ENCODE measurements at regions not wholly inside any gene's neighbourhood (a gene's known extent, or its start where the extent isn't known, plus 50 kb on each side); places are given as distances from the start of the nearest gene placed in this dataset.

- TF ChIP-seq, protein P1, sequence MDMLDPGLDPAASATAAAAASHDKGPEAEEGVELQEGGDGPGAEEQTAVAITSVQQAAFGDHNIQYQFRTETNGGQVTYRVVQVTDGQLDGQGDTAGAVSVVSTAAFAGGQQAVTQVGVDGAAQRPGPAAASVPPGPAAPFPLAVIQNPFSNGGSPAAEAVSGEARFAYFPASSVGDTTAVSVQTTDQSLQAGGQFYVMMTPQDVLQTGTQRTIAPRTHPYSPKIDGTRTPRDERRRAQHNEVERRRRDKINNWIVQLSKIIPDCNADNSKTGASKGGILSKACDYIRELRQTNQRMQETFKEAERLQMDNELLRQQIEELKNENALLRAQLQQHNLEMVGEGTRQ (IDR thresholded peaks at IDR 0.05; ENCODE audit: low read depth, low read length) = no peak
- no peak for TF ChIP-seq MAZ (IDR thresholded peaks at IDR 0.05; ENCODE audit: borderline replicate concordance, low read depth, low read length)
- no peak for TF ChIP-seq SMC3 (IDR thresholded peaks at IDR 0.05; ENCODE audit: low read depth, low read length)
- TF ChIP-seq MAFK (IDR thresholded peaks at IDR 0.05; ENCODE audit: low read depth, low read length) = no peak
- no peak for TF ChIP-seq NFE2L2 (IDR thresholded peaks at IDR 0.05; ENCODE audit: low read depth, low read length)
- no peak for TF ChIP-seq CHD1 (IDR thresholded peaks at IDR 0.05; ENCODE audit: low read depth, low read length)
- TF ChIP-seq RAD21 (IDR thresholded peaks at IDR 0.05; ENCODE audit: low read length) = no peak
- TF ChIP-seq POLR2A (IDR thresholded peaks at IDR 0.05; ENCODE audit: low read depth, low read length) = no peak
- TF ChIP-seq CEBPB (IDR thresholded peaks at IDR 0.05; ENCODE audit: low read depth, low read length) = no peak
- TF ChIP-seq RCOR1 (IDR thresholded peaks at IDR 0.05; ENCODE audit: insufficient replicate concordance, low read length) = no peak
- TF ChIP-seq CTCF (conservative IDR thresholded peaks at IDR 0.05; ENCODE audit: low read depth, low read length) = no peak
- no peak for TF ChIP-seq FOS (IDR thresholded peaks at IDR 0.05; ENCODE audit: low read depth, low read length)
- no peak for TF ChIP-seq MXI1 (IDR thresholded peaks at IDR 0.05; ENCODE audit: borderline replicate concordance, low read depth, low read length)
- no peak for TF ChIP-seq BHLHE40 (IDR thresholded peaks at IDR 0.05; ENCODE audit: low read depth, low read length)
- no peak for TF ChIP-seq ELK1 (IDR thresholded peaks at IDR 0.05; ENCODE audit: borderline replicate concordance, low read depth, low read length)
- no peak for TF ChIP-seq RFX5 (IDR thresholded peaks at IDR 0.05; ENCODE audit: low read depth, low read length)
- dilution Hi-C loops (cut with HindIII; ENCODE audit: low sequenced_read_pairs, unreplicated experiment) = no loop called here
These were observed 342.8 kb upstream of the CCNG1 start for GRCh38 chr5:163094492-163095180.

More at GRCh38 chr5:163094492-163095180, 342.8 kb upstream of the CCNG1 start:
- H3K4me1 ChIP-seq (ENCODE audit: control insufficient read depth, insufficient read depth, low read length) = no peaks in the 10 kb centered on the region
- in situ Hi-C loops (cut with MboI; ENCODE audit: low sequenced_read_pairs) = no loop called here
- no peak overlapping the region for H3K14ac ChIP-seq (replicated peaks; ENCODE audit: low read depth, low read length)
- ATAC-seq (ENCODE audit: low read depth) (no peak), DNase-seq (no peak)
- H3K4ac ChIP-seq (ENCODE audit: low read depth, low read length) = no peak overlapping the region
- H2BK5ac ChIP-seq (ENCODE audit: low read depth, low read length, poor library complexity, severe bottlenecking) = no peak overlapping the region
- no peak overlapping the region for H3K23ac ChIP-seq (ENCODE audit: low read depth, low read length)
- intact Hi-C loops (cut with micrococcal nuclease) = no loop called here
- no peaks in the 10 kb centered on the region for H3K27me3 ChIP-seq (ENCODE audit: control insufficient read depth, insufficient read depth, low read length)
- no TSS peak for BruUV-seq (replicated peaks)
- H4K8ac ChIP-seq (ENCODE audit: low read depth in 2 of 2, low read length in 2 of 2) = no peak overlapping the region
- no peak overlapping the region for H2BK20ac ChIP-seq (ENCODE audit: low read depth, low read length)
- H2AK5ac ChIP-seq (ENCODE audit: low read depth, low read length) = no peak overlapping the region
- H3K9me3 ChIP-seq (ENCODE audit: control insufficient read depth, insufficient read depth, low read length) = no peaks in the 10 kb centered on the region
- H2AK9ac ChIP-seq (replicated peaks; ENCODE audit: low read depth, low read length, poor library complexity) = no peak overlapping the region
- H2BK15ac ChIP-seq (ENCODE audit: low read depth, low read length) = no peak overlapping the region
- H2BK120ac ChIP-seq (ENCODE audit: low read depth, low read length) = no peak overlapping the region
- H3K4me3 ChIP-seq (ENCODE audit: insufficient read depth, low read depth, low read length) = no peak overlapping the region
- no peak overlapping the region for H4K91ac ChIP-seq (ENCODE audit: insufficient read depth, low read depth, low read length)
- no peaks in the 10 kb centered on the region for H3K36me3 ChIP-seq (ENCODE audit: control insufficient read depth, insufficient read depth, low read length)
- no peaks in the 10 kb centered on the region for H4K20me1 ChIP-seq (ENCODE audit: insufficient read depth, low read length)
- no peak overlapping the region for H4K5ac ChIP-seq (ENCODE audit: low read depth, low read length)
- ChIA-PET POLR2A (ENCODE audit: unreplicated experiment) (no interaction called here), CTCF (no interaction called here)
- H3K27ac ChIP-seq (ENCODE audit: insufficient read depth, low read length) = no peak overlapping the region
- no CpG with 5 or more reads among the region's 8 CpGs for WGBS, 2 experiments (ENCODE audit: extremely low coverage in 2 of 2, insufficient read length in 1 of 2)
- no peaks in the 10 kb centered on the region for H3K9me1 ChIP-seq (ENCODE audit: insufficient read depth, low read length)
- H3K79me1 ChIP-seq (ENCODE audit: low read depth in 1 of 2, low read length in 2 of 2) = no peaks in the 10 kb centered on the region
- H3K4me2 ChIP-seq (ENCODE audit: low read depth, low read length) = no peak overlapping the region
- H2AFZ ChIP-seq (replicated peaks; ENCODE audit: low read length, poor library complexity) = no peak overlapping the region
- no peak overlapping the region for H3K18ac ChIP-seq (ENCODE audit: low read depth, low read length)
- no peak overlapping the region for H3K56ac ChIP-seq (ENCODE audit: extremely low read depth, insufficient read depth, low read length)
- no peak overlapping the region for H3K9ac ChIP-seq (ENCODE audit: low read depth, low read length)

All from IMR-90 (cell line).